ENCODE measurements at regions not wholly inside any gene's neighbourhood (a gene's known extent, or its start where the extent isn't known, plus 50 kb on each side); places are given as distances from the start of the nearest gene placed in this dataset.

DNA sequence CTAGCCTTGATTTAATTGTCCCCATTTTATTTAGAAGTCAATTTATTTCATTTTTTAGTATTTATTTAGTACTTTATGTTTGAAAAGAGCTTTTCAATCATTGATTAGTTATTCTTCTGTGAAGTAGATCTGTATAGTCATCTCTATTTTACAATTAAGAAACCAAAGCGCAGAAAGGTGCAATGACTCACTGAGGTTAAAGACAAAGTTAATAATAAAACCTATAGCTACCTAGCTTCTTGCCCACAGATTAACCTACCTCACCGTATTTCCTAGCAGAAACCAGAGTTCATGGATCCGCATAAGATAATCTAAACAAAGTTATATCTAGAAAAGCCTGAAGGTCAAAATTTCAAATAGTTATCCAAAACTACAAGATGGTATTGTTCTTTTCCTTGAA lies 176.4 kb downstream of the GRIN2B start:
- DNase-seq (ENCODE audit: low spot score) = no peak
- TF ChIP-seq, protein P1, sequence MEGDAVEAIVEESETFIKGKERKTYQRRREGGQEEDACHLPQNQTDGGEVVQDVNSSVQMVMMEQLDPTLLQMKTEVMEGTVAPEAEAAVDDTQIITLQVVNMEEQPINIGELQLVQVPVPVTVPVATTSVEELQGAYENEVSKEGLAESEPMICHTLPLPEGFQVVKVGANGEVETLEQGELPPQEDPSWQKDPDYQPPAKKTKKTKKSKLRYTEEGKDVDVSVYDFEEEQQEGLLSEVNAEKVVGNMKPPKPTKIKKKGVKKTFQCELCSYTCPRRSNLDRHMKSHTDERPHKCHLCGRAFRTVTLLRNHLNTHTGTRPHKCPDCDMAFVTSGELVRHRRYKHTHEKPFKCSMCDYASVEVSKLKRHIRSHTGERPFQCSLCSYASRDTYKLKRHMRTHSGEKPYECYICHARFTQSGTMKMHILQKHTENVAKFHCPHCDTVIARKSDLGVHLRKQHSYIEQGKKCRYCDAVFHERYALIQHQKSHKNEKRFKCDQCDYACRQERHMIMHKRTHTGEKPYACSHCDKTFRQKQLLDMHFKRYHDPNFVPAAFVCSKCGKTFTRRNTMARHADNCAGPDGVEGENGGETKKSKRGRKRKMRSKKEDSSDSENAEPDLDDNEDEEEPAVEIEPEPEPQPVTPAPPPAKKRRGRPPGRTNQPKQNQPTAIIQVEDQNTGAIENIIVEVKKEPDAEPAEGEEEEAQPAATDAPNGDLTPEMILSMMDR (IDR thresholded peaks at IDR 0.05; ENCODE audit: extremely low read depth, insufficient read depth, missing control alignments) = no peak
- in situ Hi-C loops (cut with MboI; ENCODE audit: low pct_unique_long_range_greater_than_20kb, low sequenced_read_pairs, unreplicated experiment) = no loop called here

GRCh38 chr12:13801543-13801942 lies 179.9 kb downstream of the GRIN2B start:
- TF ChIP-seq, protein P1 (IDR thresholded peaks at IDR 0.05; ENCODE audit: extremely low read depth, insufficient read depth, missing control alignments) = no peak
- in situ Hi-C loops (cut with MboI; ENCODE audit: low pct_unique_long_range_greater_than_20kb, low sequenced_read_pairs, unreplicated experiment) = no loop called here
- no peak for DNase-seq (ENCODE audit: low spot score)

DNA sequence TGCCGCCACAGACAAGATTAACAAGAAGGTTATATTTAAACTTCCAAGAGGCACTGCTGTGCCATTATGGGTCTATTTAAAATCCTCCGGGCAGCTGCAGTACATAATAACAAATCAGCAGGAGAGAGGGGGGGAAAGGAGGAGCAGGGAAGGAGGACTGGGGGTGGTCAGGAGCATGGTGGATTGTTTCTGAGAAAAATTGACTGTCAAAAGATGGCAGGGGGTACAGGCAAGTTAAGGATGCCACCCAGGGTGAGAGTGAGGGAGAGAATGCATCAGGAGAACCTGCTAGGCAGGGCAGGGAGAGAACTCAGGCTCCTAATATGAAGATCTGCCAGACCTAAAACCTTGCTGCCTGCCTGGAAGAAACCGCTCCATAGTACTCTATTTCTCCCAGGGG lies 181.8 kb downstream of the GRIN2B start:
- no peak for DNase-seq (ENCODE audit: low spot score)
- in situ Hi-C loops (cut with MboI; ENCODE audit: low pct_unique_long_range_greater_than_20kb, low sequenced_read_pairs, unreplicated experiment) = no loop called here
- TF ChIP-seq, protein P1 (IDR thresholded peaks at IDR 0.05; ENCODE audit: extremely low read depth, insufficient read depth, missing control alignments) = no peak

GRCh38 chr12:13798162-13798561 lies 183.2 kb downstream of the GRIN2B start:
- TF ChIP-seq, protein P1 (IDR thresholded peaks at IDR 0.05; ENCODE audit: extremely low read depth, insufficient read depth, missing control alignments) = no peak
- no peak for DNase-seq (ENCODE audit: low spot score)
- in situ Hi-C loops (cut with MboI; ENCODE audit: low pct_unique_long_range_greater_than_20kb, low sequenced_read_pairs, unreplicated experiment) = no loop called here

DNA sequence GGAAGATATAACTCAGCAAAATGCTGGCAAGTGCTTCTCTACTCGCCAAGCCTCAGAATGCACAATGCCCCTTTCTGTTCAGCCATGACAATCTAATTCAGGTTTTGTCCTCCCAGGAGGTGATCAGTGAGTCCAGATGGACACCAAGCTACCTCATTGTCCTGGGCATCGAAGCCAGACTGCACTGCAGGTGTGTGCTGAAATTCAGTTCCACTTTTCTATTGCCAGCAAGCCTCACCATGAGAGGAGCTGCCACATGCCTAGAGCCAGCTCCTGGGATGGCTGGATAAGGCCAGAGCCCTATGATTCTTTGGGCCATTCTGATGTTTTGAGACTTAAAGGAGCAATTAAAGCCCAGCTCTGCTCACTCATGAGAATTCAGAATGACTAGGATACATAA lies 186.7 kb downstream of the GRIN2B start:
- TF ChIP-seq, protein P1 (IDR thresholded peaks at IDR 0.05; ENCODE audit: extremely low read depth, insufficient read depth, missing control alignments) = no peak
- in situ Hi-C loops (cut with MboI; ENCODE audit: low pct_unique_long_range_greater_than_20kb, low sequenced_read_pairs, unreplicated experiment) = no loop called here
- no peak for DNase-seq (ENCODE audit: low spot score)

GRCh38 chr12:13790317-13790716 lies 191.1 kb downstream of the GRIN2B start:
- in situ Hi-C loops (cut with MboI; ENCODE audit: low pct_unique_long_range_greater_than_20kb, low sequenced_read_pairs, unreplicated experiment) = no loop called here
- no peak for DNase-seq (ENCODE audit: low spot score)
- TF ChIP-seq, protein P1 (IDR thresholded peaks at IDR 0.05; ENCODE audit: extremely low read depth, insufficient read depth, missing control alignments) = no peak

DNA sequence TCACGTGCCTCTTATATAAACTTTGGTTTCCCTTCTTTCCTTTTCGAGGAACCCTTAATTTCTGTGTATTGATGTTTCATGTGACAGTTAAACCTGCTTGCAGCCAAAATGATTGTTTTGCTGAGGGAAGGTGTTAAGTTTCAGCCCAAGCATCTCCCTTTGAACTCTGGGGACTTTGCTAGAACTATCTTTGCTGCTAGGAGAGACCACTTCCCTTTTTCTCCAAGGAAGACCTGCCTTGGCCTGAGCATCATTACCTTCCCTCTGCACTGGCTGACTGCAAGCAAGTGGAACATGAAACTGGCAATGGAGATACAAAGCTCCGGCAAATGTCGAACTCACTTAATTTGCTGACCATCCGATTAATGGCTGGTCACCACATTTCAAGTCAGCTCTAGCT lies 192.8 kb downstream of the GRIN2B start:
- DNase-seq (ENCODE audit: low spot score) = no peak
- in situ Hi-C loops (cut with MboI; ENCODE audit: low pct_unique_long_range_greater_than_20kb, low sequenced_read_pairs, unreplicated experiment) = no loop called here
- TF ChIP-seq, protein P1 (IDR thresholded peaks at IDR 0.05; ENCODE audit: extremely low read depth, insufficient read depth, missing control alignments) = no peak

All from GM13977 (cell line).